K562 (cell line): ENCODE measurements at regions not wholly inside any gene's neighbourhood (a gene's known extent, or its start where the extent isn't known, plus 50 kb on each side); places are given as distances from the start of the nearest gene placed in this dataset.

Experiments
- CTCF ChIP-seq, 3 experiments: IDR thresholded peaks in 2 of 3; conservative IDR thresholded peaks in 1 of 3; 2 replicates each; pipeline ENCODE4 v1.5.1; 2011 to 2012; ENCODE audit warnings: low read length in 3 of 3, mild to moderate bottlenecking in 3 of 3, control low read depth in 2 of 3, improper control_type of control experiment in 1 of 3, inconsistent platforms in 1 of 3, low read depth in 1 of 3, mixed read lengths in 1 of 3, moderate library complexity in 1 of 3; ENCODE audit not compliant: insufficient read depth in 2 of 3
- E2F1 ChIP-seq: sonication (generic); formaldehyde crosslinking; IDR thresholded peaks from 2 replicates; pipeline ENCODE4 v1.8.1; 2023; ENCODE audit warnings: mild to moderate bottlenecking, missing genetic modification reagents, moderate library complexity
- EP300 ChIP-seq: IDR thresholded peaks from 2 replicates; pipeline ENCODE4 v1.6.1; 2012; ENCODE audit warnings: low read length, improper control_type of control experiment
- ID3 ChIP-seq, 2 experiments: fragments of 250-450 bp in 1 of 2; fragments of 450-650 bp in 1 of 2; sonication (Bioruptor Pico) in 1 of 2; IDR thresholded peaks; 2 replicates each; pipeline versions ENCODE4 v1.6.1 to v1.8.0; 2016 to 2021; ENCODE audit warnings: mild to moderate bottlenecking in 2 of 2, moderate library complexity in 2 of 2, missing compliant biosample characterization in 1 of 2, missing genetic modification characterization in 1 of 2
- IFI16 ChIP-seq: fragments of 250-450 bp; sonication (Bioruptor Pico); IDR thresholded peaks from 2 replicates; pipeline ENCODE4 v2.1.2; 2022; ENCODE audit warnings: mild to moderate bottlenecking, inconsistent platforms
- MAX ChIP-seq: sonication (generic); formaldehyde crosslinking; IDR thresholded peaks from 2 replicates; pipeline ENCODE4 v1.9.0; 2022; ENCODE audit warnings: mild to moderate bottlenecking, missing genetic modification reagents
- TARDBP ChIP-seq: fragments of 450-650 bp; IDR thresholded peaks from 2 replicates; pipeline ENCODE4 v1.6.1; 2016

GRCh38 chr13:53474878-53475277 lies 446.3 kb downstream of the OLFM4 start:
- TF ChIP-seq MAX (CRISPR knock-in tag), result no peak
- TF ChIP-seq EP300, result no peak
- TF ChIP-seq E2F1 (CRISPR knock-in tag), result no peak
- no peak for TF ChIP-seq TARDBP
- TF ChIP-seq CTCF (IDR thresholded peaks at IDR 0.05 in 2 of 3, conservative IDR thresholded peaks at IDR 0.05 in 1 of 3; ENCODE audit: insufficient read depth in 2 of 3, low read depth in 1 of 3, low read length in 3 of 3), result no peak
- no peak for TF ChIP-seq ID3 (CRISPR knock-in tag; IDR thresholded peaks at IDR 0.05)
- TF ChIP-seq ID3 (tag; IDR thresholded peaks at IDR 0.05), result no peak
- no peak for TF ChIP-seq IFI16
